A673 (cell line): ENCODE measurements at regions not wholly inside any gene's neighbourhood (a gene's known extent, or its start where the extent isn't known, plus 50 kb on each side); places are given as distances from the start of the nearest gene placed in this dataset.

ENCODE experiments used
- BruUV-seq: library from RNA; stranded (reverse); fragments of 400-500 nt; replicated peaks from 2 replicates; lab custom pipeline; 2021; lab: Mats Ljungman, UMichigan
- CTCF ChIA-PET: fragments of 300-600 bp; sonication (Branson Sonifier 250); formaldehyde crosslinking; loops from one replicate; lab custom pipeline; 2022; ENCODE audit warnings: antibody characterized with exemption; lab: Charles Lee
- POLR2A ChIA-PET: fragments of 300-600 bp; sonication (Branson Sonifier 250); formaldehyde crosslinking; loops from one replicate; lab custom pipeline; 2022; ENCODE audit warnings: antibody characterized with exemption; ENCODE audit not compliant: low non-redundant PET; lab: Charles Lee
- DNase-seq: peaks from one replicate; pipeline ENCODE4 v3.0.0-alpha.2; 2015; ENCODE audit warnings: low spot score
- H3K27ac ChIP-seq: fragments of 200-600 bp; sonication (generic); 2 replicates; pipeline ENCODE4 v1.5.1; 2016; ENCODE audit warnings: mixed run types, low read depth, mild to moderate bottlenecking, mixed read lengths, antibody characterized with exemption, low read length; ENCODE audit not compliant: poor library complexity, severe bottlenecking
- H3K27me3 ChIP-seq: fragments of 200-600 bp; sonication (generic); replicated peaks from 2 replicates; pipeline ENCODE4 v1.6.1; 2017; ENCODE audit warnings: mixed run types, low read depth, mild to moderate bottlenecking, mixed read lengths, antibody characterized with exemption, low read length; ENCODE audit not compliant: insufficient read depth, poor library complexity
- H3K36me3 ChIP-seq: fragments of 200-600 bp; sonication (generic); 2 replicates; pipeline ENCODE4 v1.6.1; 2016; ENCODE audit warnings: mixed run types, mild to moderate bottlenecking, mixed read lengths, antibody characterized with exemption, low read length; ENCODE audit not compliant: insufficient read depth, poor library complexity, severe bottlenecking
- H3K4me1 ChIP-seq: fragments of 200-600 bp; sonication (generic); 2 replicates; pipeline ENCODE4 v1.6.1; 2017; ENCODE audit warnings: mixed run types, mild to moderate bottlenecking, mixed read lengths, antibody characterized with exemption, low read length; ENCODE audit not compliant: insufficient read depth, poor library complexity, severe bottlenecking
- H3K4me3 ChIP-seq: fragments of 200-600 bp; sonication (generic); 2 replicates; pipeline ENCODE4 v1.5.1; 2016; ENCODE audit warnings: low read depth, mixed run types, mild to moderate bottlenecking, mixed read lengths, low read length; ENCODE audit not compliant: poor library complexity, severe bottlenecking
- H3K9me3 ChIP-seq: fragments of 200-600 bp; sonication (generic); 2 replicates; pipeline ENCODE4 v1.6.1; 2016; ENCODE audit warnings: mixed run types, low read depth, mild to moderate bottlenecking, mixed read lengths, antibody characterized with exemption, low read length; ENCODE audit not compliant: poor library complexity, severe bottlenecking
- CTCF ChIP-seq: fragments of 300-800, 200-600 bp; sonication (generic); conservative IDR thresholded peaks from 2 replicates; pipeline ENCODE4 v1.5.1; 2017; ENCODE audit warnings: low read depth, mild to moderate bottlenecking, antibody characterized with exemption, low read length, moderate library complexity, mixed read lengths
- EZH2 ChIP-seq: fragments of 200-600 bp; sonication (generic); IDR thresholded peaks from 2 replicates; pipeline ENCODE4 v1.6.1; 2017; ENCODE audit warnings: borderline replicate concordance, low read depth, mild to moderate bottlenecking, mixed read lengths, antibody characterized with exemption, low read length; ENCODE audit not compliant: poor library complexity, severe bottlenecking
- intact Hi-C: fragments of 100-400 bp; cut with micrococcal nuclease; formaldehyde crosslinking; loops from one replicate; pipeline ENCODE4 v1.10.0; 2022; ENCODE audit not compliant: unreplicated experiment

- BruUV-seq, result no TSS peak
- CTCF ChIA-PET, result no interaction called here
- intact Hi-C loops, result no loop called here
Observed at GRCh38 chr5:166909040-166909439, 1382.4 kb upstream of the WWC1 start.

GRCh38 chr5:166909926-166910325 is 1381.5 kb upstream of the WWC1 start:
- intact Hi-C loops, result no loop called here
- CTCF ChIA-PET, result no interaction called here
- POLR2A ChIA-PET, result no interaction called here

More at GRCh38 chr5:166909040-166909439, 1382.4 kb upstream of the WWC1 start:
- H3K27me3 ChIP-seq, result peaks cover 4% of the 10 kb centered on the region
- H3K27ac ChIP-seq, result no peak overlapping the region
- no peaks in the 10 kb centered on the region for H3K4me1 ChIP-seq
- no peak overlapping the region for H3K4me3 ChIP-seq
- peak; percentile 2 for DNase-seq
- H3K9me3 ChIP-seq, result no peaks in the 10 kb centered on the region
- POLR2A ChIA-PET, result no interaction called here
- no peaks in the 10 kb centered on the region for H3K36me3 ChIP-seq
- no peak for TF ChIP-seq EZH2
- TF ChIP-seq CTCF, result no peak

GRCh38 chr5:166910995-166911394 is 1380.5 kb upstream of the WWC1 start:
- Histone ChIP-seq H3K27ac (no peak overlapping the region), H3K36me3 (no peaks in the 10 kb centered on the region), H3K4me1 (no peaks in the 10 kb centered on the region), H3K4me3 (no peak overlapping the region), H3K9me3 (no peaks in the 10 kb centered on the region), H3K27me3 (peaks cover 8% of the 10 kb centered on the region)
- TF ChIP-seq CTCF (no peak), EZH2 (no peak)
- intact Hi-C loops, result no loop called here
- POLR2A ChIA-PET, result no interaction called here
- CTCF ChIA-PET, result no interaction called here
- DNase-seq, result no peak
- BruUV-seq, result no TSS peak

More at GRCh38 chr5:166909926-166910325, 1381.5 kb upstream of the WWC1 start:
- Histone ChIP-seq H3K4me3 (no peak overlapping the region), H3K27me3 (peaks cover 8% of the 10 kb centered on the region), H3K36me3 (no peaks in the 10 kb centered on the region), H3K9me3 (no peaks in the 10 kb centered on the region), H3K4me1 (no peaks in the 10 kb centered on the region), H3K27ac (no peak overlapping the region)
- no peak for TF ChIP-seq CTCF
- TF ChIP-seq EZH2, result no peak
- BruUV-seq, result no TSS peak
- DNase-seq, result no peak
